Mucosa of stomach (tissue), 1 donor: ENCODE measurements at regions not wholly inside any gene's neighbourhood (a gene's known extent, or its start where the extent isn't known, plus 50 kb on each side); places are given as distances from the start of the nearest gene placed in this dataset.
A peak's percentile ranks its signal among the peaks of the same experiment; 100 is the strongest.

Experiments
- H3K27me3 ChIP-seq: one replicate; pipeline ENCODE4 v1.7.0; 2013; ENCODE audit warnings: mild to moderate bottlenecking, low read length; ENCODE audit not compliant: control insufficient read depth, insufficient read depth
- H3K36me3 ChIP-seq: one replicate; pipeline ENCODE4 v1.7.0; 2013; ENCODE audit warnings: low read length; ENCODE audit not compliant: control insufficient read depth, insufficient read depth
- H3K4me1 ChIP-seq: one replicate; pipeline ENCODE4 v1.7.0; 2013; ENCODE audit warnings: mild to moderate bottlenecking, low read length; ENCODE audit not compliant: control insufficient read depth, insufficient read depth
- H3K4me3 ChIP-seq: one replicate; pipeline ENCODE4 v1.7.0; 2013; ENCODE audit warnings: low read length
- H3K9ac ChIP-seq: one replicate; pipeline ENCODE4 v1.7.0; 2013; ENCODE audit warnings: mild to moderate bottlenecking, low read length, moderate library complexity
- H3K9me3 ChIP-seq: one replicate; pipeline ENCODE4 v1.7.0; 2013; ENCODE audit warnings: mild to moderate bottlenecking, low read length, moderate library complexity; ENCODE audit not compliant: control insufficient read depth
- donor health status: Pancreatic carcinoma.

DNA sequence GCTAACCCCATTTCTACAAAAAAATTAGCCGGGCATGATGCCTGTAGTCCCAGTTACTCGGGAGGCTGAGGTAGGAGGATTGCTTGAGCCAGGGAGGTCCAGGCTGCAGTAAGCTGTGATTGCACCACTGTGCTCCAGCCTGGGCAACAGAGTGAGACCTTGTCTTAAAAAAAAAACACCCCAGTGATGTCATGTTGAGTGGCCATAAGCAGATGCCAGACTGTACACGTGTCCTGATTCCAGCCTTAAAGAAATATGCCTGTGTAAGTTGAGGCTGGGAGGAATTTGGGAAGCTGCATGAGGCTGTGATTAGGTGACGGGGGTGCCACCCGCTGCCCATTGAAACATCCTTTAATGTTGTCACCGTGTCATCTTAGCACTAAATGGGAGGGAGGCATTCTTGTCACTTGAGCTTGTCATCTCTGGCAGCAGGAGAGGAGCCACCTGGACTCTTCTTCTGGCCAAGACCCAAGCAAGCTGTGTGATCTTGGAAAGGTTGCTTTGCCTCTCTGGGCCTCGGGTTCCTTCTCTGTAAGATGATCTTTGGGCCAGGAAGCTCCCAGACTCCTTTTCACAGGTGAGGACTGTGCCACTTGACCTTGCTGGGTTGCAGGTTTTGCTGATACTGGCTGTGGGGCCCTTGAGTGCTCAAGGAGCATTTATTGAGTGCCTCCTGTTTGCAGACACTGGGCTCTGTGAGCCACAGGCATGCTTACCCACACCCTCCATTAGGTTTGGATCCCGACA is 98.3 kb upstream of the CIBAR2 start:
- H3K4me1 ChIP-seq: peaks cover 9% of the 10 kb centered on the region
- H3K27me3 ChIP-seq: no peaks in the 10 kb centered on the region
- H3K9me3 ChIP-seq: no peaks in the 10 kb centered on the region
- H3K4me3 ChIP-seq: no peak overlapping the region
- H3K36me3 ChIP-seq: no peaks in the 10 kb centered on the region
- H3K9ac ChIP-seq: no peak overlapping the region

DNA sequence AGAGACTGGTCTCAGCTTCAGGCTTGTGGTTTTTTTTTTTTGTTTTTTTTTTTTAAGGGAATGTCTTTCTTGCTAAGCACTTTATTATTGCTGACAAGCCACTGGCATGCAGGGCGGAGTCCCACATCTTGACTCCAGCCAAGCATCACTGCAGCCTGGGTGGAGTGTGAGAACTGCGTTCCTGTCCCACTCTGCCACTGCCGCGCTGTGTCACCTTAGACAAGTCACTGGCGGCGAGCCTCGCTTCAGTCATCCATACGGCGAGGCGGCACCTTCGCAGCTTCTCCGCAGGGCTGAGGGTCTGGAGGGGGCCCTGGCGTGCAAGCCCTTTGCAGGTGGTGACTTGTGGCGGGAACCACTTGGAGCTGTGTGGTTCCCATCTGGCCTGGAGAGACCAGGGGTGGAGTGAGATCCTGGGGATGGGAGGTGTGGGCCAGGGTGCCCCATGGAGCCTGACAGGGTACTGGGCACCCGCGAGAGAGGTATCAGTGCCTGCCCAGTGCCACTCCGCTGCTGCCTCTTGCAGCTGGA is 99.1 kb upstream of the CIBAR2 start:
- H3K9me3 ChIP-seq: no peaks in the 10 kb centered on the region
- peaks cover 4% of the 10 kb centered on the region for H3K4me1 ChIP-seq
- H3K4me3 ChIP-seq: no peak overlapping the region
- H3K27me3 ChIP-seq: no peaks in the 10 kb centered on the region
- H3K9ac ChIP-seq: no peak overlapping the region
- no peaks in the 10 kb centered on the region for H3K36me3 ChIP-seq

DNA sequence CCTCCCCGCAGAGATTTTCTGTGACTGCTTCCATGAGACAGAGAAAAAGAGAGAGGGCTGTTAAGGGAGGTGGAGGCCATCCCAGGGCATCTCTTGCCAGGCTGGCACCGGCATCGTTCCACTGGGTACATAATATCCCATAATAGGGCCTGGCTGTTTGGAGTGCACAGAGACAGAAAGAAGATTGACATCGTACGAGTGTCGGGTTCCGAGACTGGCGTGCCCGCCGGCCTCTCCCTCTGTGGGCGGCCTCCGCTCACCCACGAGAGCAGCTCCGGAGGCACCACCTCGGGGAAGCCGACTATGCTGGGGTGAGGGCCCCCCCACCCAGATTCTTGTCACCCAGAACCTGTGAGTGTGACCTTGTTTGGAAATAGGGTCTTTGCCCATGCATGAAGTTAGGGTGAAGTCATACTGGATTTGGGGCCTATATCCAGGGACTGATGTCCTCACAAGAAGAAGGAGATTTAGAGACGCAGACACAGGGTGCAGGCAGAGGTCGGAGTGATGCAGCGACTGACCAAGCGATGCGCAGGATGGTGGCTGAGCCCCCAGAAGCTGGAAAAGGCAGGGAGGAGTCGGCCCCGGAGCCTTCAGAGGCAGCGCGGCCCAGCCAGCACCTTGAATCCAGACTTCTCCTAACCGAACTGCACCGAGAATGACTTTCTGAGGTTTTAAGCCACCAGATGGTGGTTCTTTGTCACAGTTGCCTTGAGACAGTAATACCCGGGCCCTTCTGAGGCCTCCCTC is 101.8 kb upstream of the CIBAR2 start:
- no peaks in the 10 kb centered on the region for H3K4me1 ChIP-seq
- H3K9ac ChIP-seq: no peak overlapping the region
- H3K9me3 ChIP-seq: no peaks in the 10 kb centered on the region
- no peaks in the 10 kb centered on the region for H3K27me3 ChIP-seq
- no peaks in the 10 kb centered on the region for H3K36me3 ChIP-seq
- H3K4me3 ChIP-seq: no peak overlapping the region

GRCh38 chr16:85215478-85216118 is 103.3 kb upstream of the CIBAR2 start:
- Histone ChIP-seq H3K4me1 (peaks cover 13% of the 10 kb centered on the region), H3K4me3 (no peak overlapping the region), H3K27me3 (no peaks in the 10 kb centered on the region), H3K36me3 (no peaks in the 10 kb centered on the region), H3K9me3 (no peaks in the 10 kb centered on the region), H3K9ac (no peak overlapping the region)

DNA sequence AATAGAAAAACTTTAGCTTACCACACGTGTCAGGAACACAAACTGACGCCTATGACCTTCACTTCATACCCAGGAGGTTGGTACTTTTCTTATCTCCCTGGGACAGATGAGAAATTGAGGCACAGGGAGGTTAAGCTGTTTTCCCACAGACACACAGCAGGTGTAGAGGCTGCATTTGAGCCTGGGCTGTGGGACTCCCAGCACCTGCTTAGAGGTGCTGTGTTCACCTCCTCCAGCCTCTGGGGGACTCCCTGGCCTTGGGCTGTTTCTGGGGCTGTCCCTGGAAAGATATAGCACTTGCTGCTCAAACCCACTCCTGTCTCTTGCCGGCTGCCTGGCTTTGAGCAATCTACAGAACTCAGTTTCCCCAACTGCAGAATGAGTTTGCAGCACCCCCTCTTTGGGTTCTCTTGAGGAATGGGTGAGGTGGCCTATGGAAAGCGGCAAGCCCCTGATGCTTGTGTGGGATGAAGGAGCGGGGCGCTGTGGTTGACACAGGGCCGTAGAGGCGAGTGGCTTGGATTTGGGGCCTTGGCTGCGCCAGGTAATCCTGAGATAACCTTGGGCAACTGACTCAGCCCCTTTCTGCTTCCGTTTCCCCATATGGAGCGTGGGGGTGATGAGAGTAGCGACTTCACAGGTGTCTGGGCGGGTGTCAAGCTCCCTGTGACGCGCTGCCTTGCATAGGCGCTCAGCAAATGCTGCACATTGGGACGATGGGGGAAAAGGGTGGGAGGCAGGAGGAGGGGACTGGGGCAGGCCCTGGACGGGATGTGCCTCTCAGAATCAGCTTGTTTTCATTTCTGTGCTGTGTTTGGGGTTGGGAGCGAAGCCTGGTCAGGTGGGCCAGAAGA is 104.5 kb upstream of the CIBAR2 start:
- Histone ChIP-seq H3K4me1 (peaks cover 13% of the 10 kb centered on the region), H3K27me3 (no peaks in the 10 kb centered on the region), H3K9me3 (no peaks in the 10 kb centered on the region), H3K9ac (no peak overlapping the region), H3K36me3 (no peaks in the 10 kb centered on the region), H3K4me3 (no peak overlapping the region)

DNA sequence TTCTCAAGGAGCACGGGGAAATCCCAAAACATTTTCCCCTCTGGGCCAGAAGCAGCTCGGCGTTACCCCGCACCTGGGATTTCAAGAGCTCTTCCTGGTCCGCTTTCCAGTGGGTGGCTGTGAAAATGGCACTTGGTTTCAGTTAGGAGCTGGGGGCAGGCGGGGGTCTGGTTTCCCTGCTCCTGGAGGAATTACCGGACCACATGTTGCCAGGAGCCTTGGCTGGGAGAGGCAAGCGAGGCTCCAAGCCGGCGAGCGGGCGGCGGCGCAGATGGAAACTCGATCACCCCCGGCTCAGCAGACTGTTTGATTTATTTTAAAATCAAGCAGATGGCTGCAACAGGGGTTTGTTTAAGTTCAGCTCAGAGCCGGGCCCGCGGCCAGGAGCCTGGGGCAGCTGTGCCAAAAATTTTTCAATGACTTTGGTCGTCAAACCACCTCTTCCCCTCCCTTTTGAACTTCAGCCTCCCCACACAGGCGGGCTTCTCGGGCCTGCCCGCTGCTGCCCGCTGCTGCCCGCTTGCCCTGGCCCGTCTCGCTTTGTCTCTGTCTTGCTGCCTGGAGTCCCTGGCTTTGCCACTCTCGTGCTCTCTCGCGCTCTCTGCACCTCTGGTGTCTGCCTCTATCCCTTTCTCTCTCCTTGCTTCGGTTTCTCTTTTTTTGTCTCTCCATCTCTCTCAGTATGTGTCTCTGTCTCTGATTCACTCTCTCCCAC is 108.0 kb upstream of the CIBAR2 start:
- Histone ChIP-seq H3K27me3 (no peaks in the 10 kb centered on the region), H3K9ac (peak overlapping the region; percentile 22), H3K9me3 (no peaks in the 10 kb centered on the region), H3K4me1 (peaks cover 13% of the 10 kb centered on the region), H3K4me3 (no peak overlapping the region), H3K36me3 (no peaks in the 10 kb centered on the region)

- H3K4me1 ChIP-seq: peaks cover 13% of the 10 kb centered on the region
- H3K4me3 ChIP-seq: no peak overlapping the region
- no peak overlapping the region for H3K9ac ChIP-seq
- no peaks in the 10 kb centered on the region for H3K9me3 ChIP-seq
- no peaks in the 10 kb centered on the region for H3K27me3 ChIP-seq
- H3K36me3 ChIP-seq: no peaks in the 10 kb centered on the region
These were observed 108.9 kb upstream of the CIBAR2 start for GRCh38 chr16:85220964-85221731.

DNA sequence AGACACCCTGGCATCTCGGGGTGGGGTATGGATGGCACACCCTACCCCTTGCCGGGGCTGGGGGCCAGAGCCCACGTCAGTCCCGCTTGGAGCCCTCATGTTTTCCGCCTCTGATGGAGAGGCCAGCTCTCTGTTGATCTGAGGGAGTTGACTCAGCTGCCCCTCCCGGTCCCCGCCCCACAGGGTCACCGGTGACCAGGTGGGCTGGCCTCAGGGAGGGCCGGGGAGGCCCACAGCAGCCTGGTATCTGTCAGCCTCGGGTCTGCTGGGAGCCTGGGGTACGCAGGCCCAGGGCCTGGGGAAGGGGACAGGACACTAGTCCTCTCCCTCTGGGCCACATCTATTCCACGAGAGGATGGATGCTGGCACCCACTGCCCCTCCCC is 109.5 kb upstream of the CIBAR2 start:
- Histone ChIP-seq H3K9ac (no peak overlapping the region), H3K4me3 (no peak overlapping the region), H3K4me1 (peaks cover 13% of the 10 kb centered on the region)

GRCh38 chr16:85222155-85222863 is 110.0 kb upstream of the CIBAR2 start:
- Histone ChIP-seq H3K9ac (no peak overlapping the region), H3K36me3 (no peaks in the 10 kb centered on the region), H3K4me1 (peaks cover 13% of the 10 kb centered on the region), H3K9me3 (no peaks in the 10 kb centered on the region), H3K27me3 (no peaks in the 10 kb centered on the region), H3K4me3 (no peak overlapping the region)

More for the DNA sequence above, 109.5 kb upstream of the CIBAR2 start:
- H3K27me3 ChIP-seq: no peaks in the 10 kb centered on the region
- H3K36me3 ChIP-seq: no peaks in the 10 kb centered on the region
- H3K9me3 ChIP-seq: no peaks in the 10 kb centered on the region

DNA sequence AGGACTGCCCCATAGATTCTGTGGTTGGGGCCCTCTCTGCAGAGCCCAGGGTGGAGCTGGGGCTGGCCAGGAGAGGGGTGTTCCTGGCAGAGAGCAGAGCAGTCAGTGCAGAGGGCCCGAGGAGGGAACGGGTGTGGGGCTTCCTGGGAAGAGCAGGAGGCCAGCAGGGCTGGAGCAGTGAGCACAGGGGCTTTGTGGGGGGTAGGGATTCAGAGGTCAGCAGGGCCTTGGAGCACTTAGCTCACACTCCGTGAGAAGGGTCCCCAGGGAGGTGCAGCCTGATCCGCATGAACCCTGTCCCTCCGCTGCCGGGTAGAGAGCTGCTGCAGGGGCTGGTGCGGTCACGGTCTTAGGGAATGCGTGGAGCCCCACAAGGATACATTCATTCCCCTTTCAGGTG is 113.0 kb upstream of the CIBAR2 start:
- Histone ChIP-seq H3K36me3 (no peaks in the 10 kb centered on the region), H3K9me3 (no peaks in the 10 kb centered on the region), H3K27me3 (no peaks in the 10 kb centered on the region), H3K4me3 (no peak overlapping the region), H3K4me1 (peaks cover 6% of the 10 kb centered on the region), H3K9ac (no peak overlapping the region)
